ENCODE measurements at regions not wholly inside any gene's neighbourhood (a gene's known extent, or its start where the extent isn't known, plus 50 kb on each side); places are given as distances from the start of the nearest gene placed in this dataset.

DNA sequence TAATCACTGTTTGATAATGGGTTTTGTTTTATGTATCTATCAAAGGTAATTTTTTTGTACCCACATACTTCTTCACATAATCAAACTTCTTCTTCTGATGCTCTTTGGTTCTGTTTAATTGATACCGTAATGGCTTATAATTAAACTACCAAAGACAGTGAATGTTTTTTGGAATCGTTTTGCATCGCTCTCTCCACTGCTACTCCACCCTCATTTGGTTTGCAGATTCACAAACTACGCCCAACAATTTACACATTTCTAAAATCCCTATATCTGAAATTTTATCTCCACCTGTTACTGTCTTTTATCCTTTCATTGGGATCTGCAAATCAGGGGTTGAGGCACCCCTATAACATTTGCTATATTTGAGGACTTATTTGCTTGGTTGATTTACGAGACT, 319.6 kb downstream of the RWDD3 start:
- H3K4me2 ChIP-seq (ENCODE audit: low read depth, low read length, poor library complexity, severe bottlenecking): no peak overlapping the region
- H3K36me3 ChIP-seq (ENCODE audit: low read length): no peaks in the 10 kb centered on the region
- no peaks in the 10 kb centered on the region for H3K9me2 ChIP-seq (replicated peaks; ENCODE audit: insufficient read depth, low read length)
- no peak overlapping the region for H3K27ac ChIP-seq (ENCODE audit: low read depth, low read length)
- no peaks in the 10 kb centered on the region for H3K9me3 ChIP-seq (ENCODE audit: insufficient read depth, low read length)
- TF ChIP-seq EZH2phosphoT487 (conservative IDR thresholded peaks at IDR 0.05; ENCODE audit: low read length): no peak
- TF ChIP-seq, protein P1, sequence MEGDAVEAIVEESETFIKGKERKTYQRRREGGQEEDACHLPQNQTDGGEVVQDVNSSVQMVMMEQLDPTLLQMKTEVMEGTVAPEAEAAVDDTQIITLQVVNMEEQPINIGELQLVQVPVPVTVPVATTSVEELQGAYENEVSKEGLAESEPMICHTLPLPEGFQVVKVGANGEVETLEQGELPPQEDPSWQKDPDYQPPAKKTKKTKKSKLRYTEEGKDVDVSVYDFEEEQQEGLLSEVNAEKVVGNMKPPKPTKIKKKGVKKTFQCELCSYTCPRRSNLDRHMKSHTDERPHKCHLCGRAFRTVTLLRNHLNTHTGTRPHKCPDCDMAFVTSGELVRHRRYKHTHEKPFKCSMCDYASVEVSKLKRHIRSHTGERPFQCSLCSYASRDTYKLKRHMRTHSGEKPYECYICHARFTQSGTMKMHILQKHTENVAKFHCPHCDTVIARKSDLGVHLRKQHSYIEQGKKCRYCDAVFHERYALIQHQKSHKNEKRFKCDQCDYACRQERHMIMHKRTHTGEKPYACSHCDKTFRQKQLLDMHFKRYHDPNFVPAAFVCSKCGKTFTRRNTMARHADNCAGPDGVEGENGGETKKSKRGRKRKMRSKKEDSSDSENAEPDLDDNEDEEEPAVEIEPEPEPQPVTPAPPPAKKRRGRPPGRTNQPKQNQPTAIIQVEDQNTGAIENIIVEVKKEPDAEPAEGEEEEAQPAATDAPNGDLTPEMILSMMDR (IDR thresholded peaks at IDR 0.05; ENCODE audit: insufficient read depth, low read length, poor library complexity, severe bottlenecking): no peak
- H3F3A ChIP-seq (ENCODE audit: insufficient read depth): no peaks in the 10 kb centered on the region
- H4K20me1 ChIP-seq (ENCODE audit: low read depth, low read length): no peaks in the 10 kb centered on the region
- H3K79me2 ChIP-seq (ENCODE audit: insufficient read depth, low read length): no peaks in the 10 kb centered on the region
- H2AFZ ChIP-seq (ENCODE audit: low read depth, low read length, severe bottlenecking): no peak overlapping the region
- no peak overlapping the region for H3K9ac ChIP-seq (ENCODE audit: low read length)
- H3K27me3 ChIP-seq (ENCODE audit: low read length): no peaks in the 10 kb centered on the region
- H3K4me3 ChIP-seq (ENCODE audit: insufficient read depth, low read length, poor library complexity, severe bottlenecking): no peak overlapping the region

DNA sequence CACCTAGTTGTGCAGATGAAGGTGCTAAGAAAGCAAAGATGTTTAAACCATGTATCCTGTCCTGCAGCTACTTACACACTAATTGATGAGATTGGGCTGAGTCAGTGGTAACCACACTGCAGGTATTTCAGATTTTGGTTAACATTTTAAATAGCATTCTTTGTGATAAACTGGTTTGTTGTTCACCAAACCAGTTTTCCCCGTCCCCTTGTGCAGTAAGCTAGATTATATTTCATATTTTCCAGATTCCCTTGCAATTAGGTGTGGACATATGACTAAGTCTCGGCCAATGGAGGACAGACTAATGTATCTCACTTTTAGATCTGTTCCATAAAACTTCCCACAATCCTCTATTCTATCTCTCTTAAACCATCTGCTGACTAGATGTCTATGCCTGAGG, 320.4 kb downstream of the RWDD3 start:
- no peak overlapping the region for H2AFZ ChIP-seq (ENCODE audit: low read depth, low read length, severe bottlenecking)
- TF ChIP-seq, protein P1 (IDR thresholded peaks at IDR 0.05; ENCODE audit: insufficient read depth, low read length, poor library complexity, severe bottlenecking): no peak
- no peak for TF ChIP-seq EZH2phosphoT487 (conservative IDR thresholded peaks at IDR 0.05; ENCODE audit: low read length)
- H3K9me2 ChIP-seq (replicated peaks; ENCODE audit: insufficient read depth, low read length): no peaks in the 10 kb centered on the region
- H3K4me2 ChIP-seq (ENCODE audit: low read depth, low read length, poor library complexity, severe bottlenecking): no peak overlapping the region
- no peak overlapping the region for H3K4me3 ChIP-seq (ENCODE audit: insufficient read depth, low read length, poor library complexity, severe bottlenecking)
- no peak overlapping the region for H3K27ac ChIP-seq (ENCODE audit: low read depth, low read length)
- no peaks in the 10 kb centered on the region for H3K27me3 ChIP-seq (ENCODE audit: low read length)
- no peaks in the 10 kb centered on the region for H3K9me3 ChIP-seq (ENCODE audit: insufficient read depth, low read length)
- no peaks in the 10 kb centered on the region for H3F3A ChIP-seq (ENCODE audit: insufficient read depth)
- no peaks in the 10 kb centered on the region for H3K79me2 ChIP-seq (ENCODE audit: insufficient read depth, low read length)
- H3K36me3 ChIP-seq (ENCODE audit: low read length): no peaks in the 10 kb centered on the region
- H4K20me1 ChIP-seq (ENCODE audit: low read depth, low read length): no peaks in the 10 kb centered on the region
- H3K9ac ChIP-seq (ENCODE audit: low read length): no peak overlapping the region

DNA sequence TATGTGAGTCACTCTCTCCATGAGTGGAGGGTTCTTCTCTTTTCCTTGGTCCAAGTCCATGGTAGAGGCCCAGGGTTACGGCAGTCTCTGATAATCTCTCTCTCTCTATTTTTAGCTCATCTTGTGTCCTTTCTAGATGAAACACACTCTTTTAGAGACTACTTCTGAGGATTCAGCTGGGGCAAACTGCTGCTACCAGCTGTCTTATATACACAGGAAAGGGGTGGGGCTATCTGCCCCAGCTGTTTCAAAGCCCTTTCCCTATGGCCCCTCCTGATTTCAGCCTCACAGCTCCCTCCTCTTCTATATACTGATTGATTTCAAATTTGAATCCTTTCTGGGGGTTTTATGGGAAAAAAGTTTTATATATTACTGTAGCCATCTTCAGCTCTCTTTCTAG, 324.8 kb downstream of the RWDD3 start:
- Histone ChIP-seq H3K9me3 (ENCODE audit: insufficient read depth, low read length) (no peaks in the 10 kb centered on the region), H3K4me2 (ENCODE audit: low read depth, low read length, poor library complexity, severe bottlenecking) (no peak overlapping the region), H3K4me3 (ENCODE audit: insufficient read depth, low read length, poor library complexity, severe bottlenecking) (no peak overlapping the region), H3F3A (ENCODE audit: insufficient read depth) (no peaks in the 10 kb centered on the region), H3K79me2 (ENCODE audit: insufficient read depth, low read length) (no peaks in the 10 kb centered on the region), H2AFZ (ENCODE audit: low read depth, low read length, severe bottlenecking) (no peak overlapping the region), H3K9me2 (replicated peaks; ENCODE audit: insufficient read depth, low read length) (no peaks in the 10 kb centered on the region), H3K36me3 (ENCODE audit: low read length) (no peaks in the 10 kb centered on the region), H3K27ac (ENCODE audit: low read depth, low read length) (no peak overlapping the region), H3K27me3 (ENCODE audit: low read length) (no peaks in the 10 kb centered on the region), H4K20me1 (ENCODE audit: low read depth, low read length) (no peaks in the 10 kb centered on the region), H3K9ac (ENCODE audit: low read length) (no peak overlapping the region)
- no peak for TF ChIP-seq EZH2phosphoT487 (conservative IDR thresholded peaks at IDR 0.05; ENCODE audit: low read length)
- TF ChIP-seq, protein P1 (IDR thresholded peaks at IDR 0.05; ENCODE audit: insufficient read depth, low read length, poor library complexity, severe bottlenecking): no peak
